Lung (tissue), 11 donors: ENCODE measurements at regions not wholly inside any gene's neighbourhood (a gene's known extent, or its start where the extent isn't known, plus 50 kb on each side); places are given as distances from the start of the nearest gene placed in this dataset.
A peak's percentile ranks its signal among the peaks of the same experiment; 100 is the strongest.

Source experiments
- ATAC-seq: fragments of 200-7000 bp; cut with Tn5 transposase; one replicate; pipeline ENCODE4 v1.9.1; 2020; ENCODE audit warnings: moderate number of reproducible peaks; ENCODE audit not compliant: insufficient read depth, low FRiP score
- DNase-seq, 3 donors: peaks; one replicate each; pipeline ENCODE4 v3.0.0-alpha.2; 2013 to 2017
- H3K27ac ChIP-seq, 2 donors: one replicate each; pipeline ENCODE4 v1.5.1; 2013; ENCODE audit warnings: mild to moderate bottlenecking in 2 of 2, moderate library complexity in 2 of 2, control low read depth in 1 of 2, inconsistent platforms in 1 of 2, low read depth in 1 of 2, low read length in 1 of 2
- H3K27me3 ChIP-seq, 3 donors: one replicate each; pipeline ENCODE4 v1.5.1; 2013; ENCODE audit warnings: low read length in 2 of 3; ENCODE audit not compliant: control insufficient read depth in 3 of 3, insufficient read depth in 3 of 3
- H3K36me3 ChIP-seq, 4 donors: one replicate each; pipeline ENCODE4 v1.5.1; 2013; ENCODE audit warnings: low read length in 4 of 4, mild to moderate bottlenecking in 1 of 4, moderate library complexity in 1 of 4; ENCODE audit not compliant: control insufficient read depth in 4 of 4, insufficient read depth in 4 of 4
- H3K4me1 ChIP-seq, 5 donors: one replicate each; pipeline ENCODE4 v1.5.1; 2013; ENCODE audit warnings: low read length in 5 of 5, mild to moderate bottlenecking in 2 of 5, moderate library complexity in 1 of 5; ENCODE audit not compliant: control insufficient read depth in 5 of 5, insufficient read depth in 5 of 5
- H3K4me3 ChIP-seq: one replicate; pipeline ENCODE4 v1.5.1; 2013; ENCODE audit warnings: mild to moderate bottlenecking, control low read depth, moderate library complexity
- H3K9ac ChIP-seq, 2 donors: one replicate each; pipeline ENCODE4 v1.5.1; 2013; ENCODE audit warnings: low read length in 2 of 2, control low read depth in 1 of 2; ENCODE audit not compliant: insufficient read depth in 1 of 2
- H3K9me3 ChIP-seq, 4 donors: one replicate each; pipeline ENCODE4 v1.5.1; 2013; ENCODE audit warnings: low read length in 3 of 4, mild to moderate bottlenecking in 1 of 4, moderate library complexity in 1 of 4; ENCODE audit not compliant: control insufficient read depth in 4 of 4, insufficient read depth in 3 of 4
- WGBS, 2 donors: extraction: QIAGEN DNeasy Blood & Tissue Kit; methylation state at CpG; one replicate each; pipeline ENCODE4 v1.1.7; 2013; 5-methylcytosine and 5-hydroxymethylcytosine counted together
- TF ChIP-seq, protein P1 (sequence below): IDR thresholded peaks from 2 replicates; pipeline ENCODE4 v1.5.1; 2012; ENCODE audit warnings: mild to moderate bottlenecking; ENCODE audit errors: control extremely low read depth, extremely low read depth
- donor health status: control.
- donor health status: control.
- donor health status: Bipolar disorder and iron deficiency.
- donor health status: healthy.
- donor health status: DM: yes; HTN: yes; CAD: no.

GRCh38 chr10:88136712-88137111, 273.3 kb downstream of the PTEN start:
- no peaks in the 10 kb centered on the region for H3K9me3 ChIP-seq
- TF ChIP-seq, protein P1, sequence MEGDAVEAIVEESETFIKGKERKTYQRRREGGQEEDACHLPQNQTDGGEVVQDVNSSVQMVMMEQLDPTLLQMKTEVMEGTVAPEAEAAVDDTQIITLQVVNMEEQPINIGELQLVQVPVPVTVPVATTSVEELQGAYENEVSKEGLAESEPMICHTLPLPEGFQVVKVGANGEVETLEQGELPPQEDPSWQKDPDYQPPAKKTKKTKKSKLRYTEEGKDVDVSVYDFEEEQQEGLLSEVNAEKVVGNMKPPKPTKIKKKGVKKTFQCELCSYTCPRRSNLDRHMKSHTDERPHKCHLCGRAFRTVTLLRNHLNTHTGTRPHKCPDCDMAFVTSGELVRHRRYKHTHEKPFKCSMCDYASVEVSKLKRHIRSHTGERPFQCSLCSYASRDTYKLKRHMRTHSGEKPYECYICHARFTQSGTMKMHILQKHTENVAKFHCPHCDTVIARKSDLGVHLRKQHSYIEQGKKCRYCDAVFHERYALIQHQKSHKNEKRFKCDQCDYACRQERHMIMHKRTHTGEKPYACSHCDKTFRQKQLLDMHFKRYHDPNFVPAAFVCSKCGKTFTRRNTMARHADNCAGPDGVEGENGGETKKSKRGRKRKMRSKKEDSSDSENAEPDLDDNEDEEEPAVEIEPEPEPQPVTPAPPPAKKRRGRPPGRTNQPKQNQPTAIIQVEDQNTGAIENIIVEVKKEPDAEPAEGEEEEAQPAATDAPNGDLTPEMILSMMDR, result no peak
- no peaks in the 10 kb centered on the region for H3K36me3 ChIP-seq
- no peaks in the 10 kb centered on the region for H3K27me3 ChIP-seq
- no peak for ATAC-seq
- H3K9ac ChIP-seq, result no peak overlapping the region
- peak in 1 of 3 donors; percentile 54 for DNase-seq
- no peak overlapping the region for H3K27ac ChIP-seq
- whole genome bisulfite sequencing, 2 donors, result 58 to 79% methylated on average over 2 of the region's 2 CpGs
- no peak overlapping the region for H3K4me3 ChIP-seq
- H3K4me1 ChIP-seq, result peaks cover 0 to 4% (median 0%) of the 10 kb centered on the region in 5 donors

GRCh38 chr10:88138319-88138848, 275.0 kb downstream of the PTEN start:
- Histone ChIP-seq H3K9ac (no peak overlapping the region), H3K4me1 (no peaks in the 10 kb centered on the region), H3K9me3 (no peaks in the 10 kb centered on the region), H3K27me3 (no peaks in the 10 kb centered on the region), H3K36me3 (no peaks in the 10 kb centered on the region), H3K27ac (no peak overlapping the region), H3K4me3 (no peak overlapping the region)
- ATAC-seq (no peak), DNase-seq (no peak)
- TF ChIP-seq, protein P1, result no peak
- WGBS, 2 donors, result 79 to 87% methylated on average over 2 of the region's 2 CpGs

DNA sequence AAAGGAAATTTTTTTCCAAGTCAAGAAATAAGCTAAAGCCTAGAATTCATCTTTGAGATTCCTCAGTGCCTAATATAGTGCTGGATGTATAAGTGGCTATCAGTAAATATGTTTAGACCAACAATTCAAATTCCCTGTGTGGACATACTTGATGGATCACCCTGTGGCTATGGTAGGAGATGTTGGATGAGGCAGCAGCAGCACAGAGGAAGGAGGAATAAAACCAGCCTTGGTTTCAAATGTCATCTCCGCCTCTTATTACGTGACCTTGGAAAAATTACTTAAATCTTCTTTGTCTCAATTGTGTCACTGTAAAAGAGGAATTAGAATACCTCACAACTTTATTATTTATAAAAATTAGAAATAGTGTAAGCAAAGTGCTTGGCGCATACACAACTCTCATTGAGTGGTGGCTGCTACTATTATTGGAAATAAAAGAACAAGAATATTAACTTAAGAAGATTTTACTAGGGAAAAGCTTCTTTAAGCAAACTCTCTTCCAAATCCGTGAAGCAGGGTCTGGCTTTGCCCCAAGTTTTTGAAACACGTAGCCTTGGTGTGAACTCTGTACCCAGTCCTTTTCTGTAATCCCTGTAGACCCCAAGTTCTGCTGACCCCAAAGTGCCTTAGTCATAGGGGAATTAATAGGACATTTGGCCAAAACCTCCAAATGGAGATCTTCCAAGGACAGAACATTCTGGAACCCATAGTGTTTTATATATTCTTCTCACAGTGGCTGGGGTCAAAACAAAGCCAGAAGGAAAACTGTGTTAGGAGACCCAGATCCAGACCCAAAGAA, 283.8 kb downstream of the PTEN start:
- Histone ChIP-seq H3K4me1 (peaks cover 0 to 13% (median under 1%) of the 10 kb centered on the region in 5 donors), H3K27me3 (no peaks in the 10 kb centered on the region), H3K36me3 (no peaks in the 10 kb centered on the region), H3K9ac (no peak overlapping the region), H3K4me3 (no peak overlapping the region), H3K9me3 (no peaks in the 10 kb centered on the region), H3K27ac (no peak overlapping the region)
- peak; percentile 26 to 87 (median 77) for DNase-seq
- ATAC-seq, result no peak
- TF ChIP-seq, protein P1, result no peak
- 81 to 89% methylated on average over 5 of the region's 5 CpGs for WGBS, 2 donors
